ENCODE measurements at regions not wholly inside any gene's neighbourhood (a gene's known extent, or its start where the extent isn't known, plus 50 kb on each side); places are given as distances from the start of the nearest gene placed in this dataset.

DNA sequence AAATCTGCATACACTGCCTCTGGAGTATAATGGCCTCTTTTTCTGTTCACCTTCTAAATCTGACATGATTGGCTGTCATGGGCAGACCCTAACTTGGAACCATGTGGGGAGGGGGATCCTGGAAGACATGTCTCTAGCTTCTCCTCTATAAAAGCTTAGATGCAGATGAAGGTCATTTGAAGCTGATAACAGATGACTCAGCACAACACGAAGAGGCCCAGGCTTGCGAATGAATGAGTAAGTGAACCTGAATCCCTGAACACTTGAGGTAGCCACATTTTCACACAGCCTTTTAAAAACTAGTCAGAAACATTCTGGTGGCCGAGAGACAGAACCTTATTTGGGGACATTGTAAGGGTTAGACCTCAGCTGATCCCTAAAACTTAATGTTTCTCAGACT, 282.6 kb downstream of the ELAVL2 start:
- TF ChIP-seq, protein P1, sequence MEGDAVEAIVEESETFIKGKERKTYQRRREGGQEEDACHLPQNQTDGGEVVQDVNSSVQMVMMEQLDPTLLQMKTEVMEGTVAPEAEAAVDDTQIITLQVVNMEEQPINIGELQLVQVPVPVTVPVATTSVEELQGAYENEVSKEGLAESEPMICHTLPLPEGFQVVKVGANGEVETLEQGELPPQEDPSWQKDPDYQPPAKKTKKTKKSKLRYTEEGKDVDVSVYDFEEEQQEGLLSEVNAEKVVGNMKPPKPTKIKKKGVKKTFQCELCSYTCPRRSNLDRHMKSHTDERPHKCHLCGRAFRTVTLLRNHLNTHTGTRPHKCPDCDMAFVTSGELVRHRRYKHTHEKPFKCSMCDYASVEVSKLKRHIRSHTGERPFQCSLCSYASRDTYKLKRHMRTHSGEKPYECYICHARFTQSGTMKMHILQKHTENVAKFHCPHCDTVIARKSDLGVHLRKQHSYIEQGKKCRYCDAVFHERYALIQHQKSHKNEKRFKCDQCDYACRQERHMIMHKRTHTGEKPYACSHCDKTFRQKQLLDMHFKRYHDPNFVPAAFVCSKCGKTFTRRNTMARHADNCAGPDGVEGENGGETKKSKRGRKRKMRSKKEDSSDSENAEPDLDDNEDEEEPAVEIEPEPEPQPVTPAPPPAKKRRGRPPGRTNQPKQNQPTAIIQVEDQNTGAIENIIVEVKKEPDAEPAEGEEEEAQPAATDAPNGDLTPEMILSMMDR (IDR thresholded peaks at IDR 0.05; ENCODE audit: insufficient read depth, low read length, severe bottlenecking) = no peak
- no peaks in the 10 kb centered on the region for H3K27me3 ChIP-seq (ENCODE audit: control insufficient read depth, insufficient read depth, low read length)
- peak; percentile 79 for DNase-seq (ENCODE audit: low read depth)
- no peak overlapping the region for H3K4me3 ChIP-seq (ENCODE audit: low read depth, low read length)
- H3K36me3 ChIP-seq (ENCODE audit: control insufficient read depth, insufficient read depth, low read length) = no peaks in the 10 kb centered on the region
- FAIRE-seq = no peak

DNA sequence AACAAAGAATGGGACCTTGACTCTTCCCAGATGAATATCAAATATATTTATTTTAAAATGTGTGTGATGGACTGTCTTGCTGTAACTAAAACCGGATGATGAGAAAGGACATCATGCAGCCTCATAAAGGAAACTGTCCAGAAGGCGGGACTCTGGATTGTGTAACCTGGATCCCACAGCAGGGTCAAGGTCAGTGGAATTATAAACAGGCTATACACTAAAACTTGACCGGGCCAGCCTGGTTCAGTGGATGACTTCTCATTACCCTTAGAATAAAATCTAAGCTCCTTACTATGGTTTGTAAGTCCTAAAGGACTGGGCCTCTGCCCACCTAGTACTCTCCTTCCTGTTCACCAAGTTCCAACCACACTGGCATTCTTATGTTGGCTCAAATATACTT, 280.3 kb downstream of the ELAVL2 start:
- DNase-seq (ENCODE audit: low read depth) (no peak), FAIRE-seq (no peak)
- Histone ChIP-seq H3K36me3 (ENCODE audit: control insufficient read depth, insufficient read depth, low read length) (no peaks in the 10 kb centered on the region), H3K4me3 (ENCODE audit: low read depth, low read length) (no peak overlapping the region), H3K27me3 (ENCODE audit: control insufficient read depth, insufficient read depth, low read length) (no peaks in the 10 kb centered on the region)
- TF ChIP-seq, protein P1 (IDR thresholded peaks at IDR 0.05; ENCODE audit: insufficient read depth, low read length, severe bottlenecking) = no peak

DNA sequence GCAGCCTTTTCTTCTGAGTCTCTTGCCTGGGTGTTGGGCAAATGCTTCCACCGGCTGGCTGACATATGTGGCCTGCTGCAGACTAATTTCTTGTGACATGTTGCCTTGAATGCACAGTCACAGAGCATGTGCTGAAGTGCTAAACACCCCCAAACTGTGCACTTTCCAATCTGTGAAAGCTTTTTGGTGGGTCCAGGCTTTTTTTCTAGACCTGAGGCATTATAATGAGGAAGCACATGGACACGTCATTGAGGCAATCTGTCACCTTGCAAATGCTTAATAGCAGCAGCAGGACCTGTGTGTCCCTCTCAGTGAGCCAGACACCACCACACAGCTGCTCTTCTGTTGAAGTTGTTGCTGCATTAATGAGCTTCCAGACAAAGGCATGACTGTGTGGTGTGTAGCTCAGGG, 274.7 kb downstream of the ELAVL2 start:
- DNase-seq (ENCODE audit: low read depth) = no peak
- FAIRE-seq = no peak
- H3K36me3 ChIP-seq (ENCODE audit: control insufficient read depth, insufficient read depth, low read length) = no peaks in the 10 kb centered on the region
- TF ChIP-seq, protein P1 (IDR thresholded peaks at IDR 0.05; ENCODE audit: insufficient read depth, low read length, severe bottlenecking) = no peak
- no peaks in the 10 kb centered on the region for H3K27me3 ChIP-seq (ENCODE audit: control insufficient read depth, insufficient read depth, low read length)
- H3K4me3 ChIP-seq (ENCODE audit: low read depth, low read length) = no peak overlapping the region

DNA sequence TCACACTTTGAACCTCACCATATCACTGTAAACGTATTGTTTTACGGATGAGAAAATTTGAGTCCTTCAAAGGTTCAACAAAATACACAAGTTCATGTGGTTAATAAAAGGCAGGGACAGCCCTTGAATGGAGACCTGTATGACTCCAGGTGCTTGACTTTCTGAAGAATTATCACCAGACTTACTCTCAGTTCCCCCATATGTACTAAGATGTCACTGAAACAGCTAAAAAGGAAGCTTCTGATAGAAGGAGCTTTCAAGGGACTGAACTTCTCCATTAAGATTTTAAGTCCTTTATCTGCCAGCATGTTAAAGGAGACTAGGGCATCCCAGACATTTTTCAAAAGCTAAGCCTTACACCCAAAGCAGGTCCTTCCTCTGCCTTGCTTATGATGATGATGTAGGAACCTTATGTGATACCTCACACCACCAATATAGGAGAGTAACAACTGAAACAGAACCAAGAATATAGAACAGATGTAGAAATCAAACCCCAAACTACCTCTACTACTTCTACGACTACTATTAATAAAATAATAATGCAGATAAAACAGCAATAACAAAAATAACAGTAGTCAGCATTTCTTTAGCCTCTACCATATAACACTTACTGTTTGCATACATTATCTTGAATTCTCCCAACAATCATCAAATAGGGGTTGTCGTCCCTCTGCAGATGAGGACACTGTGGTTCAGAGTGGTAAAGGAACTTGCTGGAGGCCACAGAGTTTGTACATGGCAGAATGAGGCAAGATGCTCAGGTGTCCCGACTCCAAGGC, 273.9 kb downstream of the ELAVL2 start:
- no peaks in the 10 kb centered on the region for H3K36me3 ChIP-seq (ENCODE audit: control insufficient read depth, insufficient read depth, low read length)
- FAIRE-seq = no peak

DNA sequence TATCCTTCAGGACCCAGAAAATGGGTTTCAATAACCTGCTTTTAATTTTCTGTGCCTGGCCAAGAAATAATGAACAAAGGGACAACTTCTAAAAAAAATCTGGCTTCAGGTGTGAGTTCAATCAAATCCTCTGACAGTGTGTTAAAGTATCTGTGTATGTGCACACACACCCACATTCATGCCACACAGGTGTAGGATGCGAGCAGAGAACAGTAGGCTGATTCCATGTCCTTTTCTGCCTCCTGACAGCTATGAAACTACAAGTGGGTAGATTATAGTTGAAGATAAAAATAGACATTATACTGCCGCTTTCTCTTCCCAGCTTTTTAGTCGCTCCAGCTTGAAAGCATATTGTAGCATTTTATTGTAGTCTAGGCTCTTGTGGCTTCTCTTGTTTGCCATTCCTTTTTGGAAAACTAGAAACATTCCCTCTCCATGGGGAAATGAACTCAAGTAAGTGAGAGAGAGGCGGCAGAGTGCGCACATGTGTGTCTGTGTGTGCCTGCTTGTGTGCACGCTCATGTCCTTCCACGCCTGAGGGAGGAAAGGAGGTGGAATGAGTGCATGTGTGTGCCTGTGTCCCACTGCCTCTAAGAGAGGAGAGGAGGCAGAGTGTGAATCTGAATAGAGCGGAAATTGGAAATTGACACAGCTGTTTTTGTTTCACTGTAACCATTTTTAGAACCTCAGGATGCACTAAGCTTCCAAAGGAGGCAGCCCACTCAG, 273.0 kb downstream of the ELAVL2 start:
- no peak for FAIRE-seq
- DNase-seq (ENCODE audit: low read depth) = no peak
- Histone ChIP-seq H3K27me3 (ENCODE audit: control insufficient read depth, insufficient read depth, low read length) (no peaks in the 10 kb centered on the region), H3K4me3 (ENCODE audit: low read depth, low read length) (no peak overlapping the region), H3K36me3 (ENCODE audit: control insufficient read depth, insufficient read depth, low read length) (no peaks in the 10 kb centered on the region)
- TF ChIP-seq, protein P1 (IDR thresholded peaks at IDR 0.05; ENCODE audit: insufficient read depth, low read length, severe bottlenecking) = no peak

More for the DNA sequence above, 273.9 kb downstream of the ELAVL2 start:
- Histone ChIP-seq H3K27me3 (ENCODE audit: control insufficient read depth, insufficient read depth, low read length) (no peaks in the 10 kb centered on the region), H3K4me3 (ENCODE audit: low read depth, low read length) (no peak overlapping the region)
- no peak for DNase-seq (ENCODE audit: low read depth)
- TF ChIP-seq, protein P1 (IDR thresholded peaks at IDR 0.05; ENCODE audit: insufficient read depth, low read length, severe bottlenecking) = no peak
